HepG2 (cell line): ENCODE measurements at regions not wholly inside any gene's neighbourhood (a gene's known extent, or its start where the extent isn't known, plus 50 kb on each side); places are given as distances from the start of the nearest gene placed in this dataset.

Experiments used
- ATF7 ChIP-seq, 2 experiments: fragments of 450-650 bp in 1 of 2; sonication (generic) in 1 of 2; formaldehyde crosslinking in 1 of 2; IDR thresholded peaks; 2 replicates each; pipeline versions ENCODE4 v1.4.0 to v1.6.1; 2016 to 2020; ENCODE audit warnings: antibody characterized with exemption in 1 of 2, mild to moderate bottlenecking in 1 of 2, missing genetic modification reagents in 1 of 2
- FOXM1 ChIP-seq: sonication (generic); formaldehyde crosslinking; IDR thresholded peaks from 2 replicates; pipeline ENCODE4 v1.5.0; 2020; ENCODE audit warnings: missing genetic modification reagents
- RBFOX2 ChIP-seq: fragments of 200-400 bp; formaldehyde crosslinking; IDR thresholded peaks from 2 replicates; pipeline ENCODE4 v1.6.1; 2017; ENCODE audit warnings: low read depth, mild to moderate bottlenecking, low read length
- THRA ChIP-seq: sonication (generic); formaldehyde crosslinking; IDR thresholded peaks from 2 replicates; pipeline ENCODE4 v1.4.0; 2020; ENCODE audit warnings: missing genetic modification reagents, borderline replicate concordance

GRCh38 chr3:117998071-117998470 lies 1036.6 kb downstream of the IGSF11 start:
- TF ChIP-seq THRA (CRISPR knock-in tag): no peak
- TF ChIP-seq RBFOX2: no peak
- no peak for TF ChIP-seq ATF7 (IDR thresholded peaks at IDR 0.05)
- no peak for TF ChIP-seq ATF7 (CRISPR knock-in tag; IDR thresholded peaks at IDR 0.05)
- no peak for TF ChIP-seq FOXM1 (CRISPR knock-in tag)
